HEK293 (cell line): ENCODE measurements at regions not wholly inside any gene's neighbourhood (a gene's known extent, or its start where the extent isn't known, plus 50 kb on each side); places are given as distances from the start of the nearest gene placed in this dataset.
A peak's percentile ranks its signal among the peaks of the same experiment; 100 is the strongest.

ENCODE experiments used
- CTCF ChIP-seq: fragments of 450-650 bp; formaldehyde crosslinking; IDR thresholded peaks from 2 replicates; pipeline ENCODE4 v1.5.1; 2016; ENCODE audit warnings: missing biosample characterization, missing genetic modification characterization
- SP2 ChIP-seq: fragments of 450-650 bp; formaldehyde crosslinking; IDR thresholded peaks from 2 replicates; pipeline ENCODE4 v1.5.1; 2016; ENCODE audit warnings: missing biosample characterization, missing genetic modification characterization
- ZBTB6 ChIP-seq: fragments of 450-650 bp; formaldehyde crosslinking; IDR thresholded peaks from 2 replicates; pipeline ENCODE4 v1.5.1; 2017; ENCODE audit warnings: missing biosample characterization, missing genetic modification characterization
- ZNF16 ChIP-seq: fragments of 450-650 bp; formaldehyde crosslinking; IDR thresholded peaks from 2 replicates; pipeline ENCODE4 v1.5.1; 2016; ENCODE audit warnings: low read depth, missing biosample characterization, missing genetic modification characterization

DNA sequence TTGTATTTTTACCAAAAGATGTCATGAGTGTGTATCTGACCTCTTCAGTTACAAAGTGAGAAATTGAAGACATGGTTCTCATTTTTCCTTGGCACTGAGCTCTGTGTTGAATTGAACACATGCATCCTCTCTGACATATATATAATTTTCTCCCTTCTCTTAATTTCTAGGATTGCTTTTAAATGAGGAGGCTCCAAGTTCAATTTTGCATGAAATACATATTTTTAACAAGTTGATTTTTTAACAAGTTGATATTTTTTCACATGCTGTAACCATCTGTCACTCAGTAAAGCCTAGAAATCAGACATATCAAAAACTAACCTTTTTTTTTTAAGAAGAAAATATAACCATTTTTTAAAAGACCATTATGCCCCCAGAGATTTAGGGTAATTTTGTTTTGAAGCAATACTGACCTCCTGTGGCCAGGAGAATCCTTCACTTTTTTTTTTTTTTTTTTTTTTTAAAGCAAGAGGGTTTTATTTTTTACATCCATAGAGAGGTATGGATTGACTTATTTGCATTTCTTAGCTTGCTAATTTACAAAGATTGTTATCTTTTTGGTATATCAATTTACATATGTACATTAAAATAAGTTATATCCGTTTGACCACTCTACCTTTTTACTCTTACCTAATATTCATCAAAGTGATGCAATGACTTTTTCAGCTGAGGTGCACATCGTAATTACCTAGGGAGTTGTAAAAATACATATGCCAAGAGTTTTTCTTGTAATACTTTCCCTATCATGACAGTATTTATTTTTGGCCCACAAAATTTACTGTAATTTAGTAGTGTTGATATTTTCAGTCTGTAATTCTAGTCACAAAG, 161.8 kb downstream of the SOCS6 start:
- TF ChIP-seq ZNF16 (tag by site-specific recombination) (no peak), SP2 (tag by site-specific recombination) (no peak), ZBTB6 (tag by site-specific recombination) (no peak), CTCF (tag by site-specific recombination) (peak; percentile 24; the same call in 1 of the 2 replicates)
